ENCODE measurements at regions not wholly inside any gene's neighbourhood (a gene's known extent, or its start where the extent isn't known, plus 50 kb on each side); places are given as distances from the start of the nearest gene placed in this dataset.

- TF ChIP-seq CTCF (conservative IDR thresholded peaks at IDR 0.05; ENCODE audit: low read length) (no peak), EZH2phosphoT487 (IDR thresholded peaks at IDR 0.05; ENCODE audit: borderline replicate concordance) (no peak)
These were observed 305.4 kb downstream of the MEX3B start for GRCh38 chr15:81740416-81740815.

Data from Loucy (cell line).